Natural killer cell (primary cell): ENCODE measurements at regions not wholly inside any gene's neighbourhood (a gene's known extent, or its start where the extent isn't known, plus 50 kb on each side); places are given as distances from the start of the nearest gene placed in this dataset.
"Not testable (repeated sequence)": the region's sequence is repeated elsewhere in the genome, so short reads cannot be mapped to it uniquely, and the experiment has no call there.

Experiments used
- ATAC-seq, 3 donors: fragments of 150-1000 bp in 2 of 3; fragments of 200-7000 bp in 1 of 3; cut with Tn5 transposase; 1 replicate in 1 of 3; 2 replicates in 2 of 3; pipeline ENCODE4 v1.10.0; 2021; ENCODE audit warnings: mild to moderate bottlenecking in 2 of 3, moderate library complexity in 2 of 3
- DNase-seq, 2 donors: peaks; one replicate each; pipeline versions ENCODE4 v3.0.0 to v3.0.0-alpha.2; 2013 to 2021; ENCODE audit warnings: mixed read lengths in 1 of 2
- H3K27ac ChIP-seq: one replicate; pipeline ENCODE4 v1.5.1; 2013; ENCODE audit warnings: mild to moderate bottlenecking, low read length
- H3K27me3 ChIP-seq: one replicate; pipeline ENCODE4 v1.6.1; 2013; ENCODE audit warnings: low read length; ENCODE audit not compliant: control insufficient read depth, insufficient read depth
- H3K36me3 ChIP-seq: one replicate; pipeline ENCODE4 v1.6.1; 2013; ENCODE audit warnings: low read length; ENCODE audit not compliant: control insufficient read depth, insufficient read depth
- H3K4me1 ChIP-seq: one replicate; pipeline ENCODE4 v1.6.1; 2013; ENCODE audit warnings: low read length; ENCODE audit not compliant: control insufficient read depth, insufficient read depth
- H3K4me3 ChIP-seq: one replicate; pipeline ENCODE4 v1.5.1; 2013; ENCODE audit warnings: low read length
- H3K9me3 ChIP-seq: one replicate; pipeline ENCODE4 v1.6.1; 2013; ENCODE audit warnings: low read length; ENCODE audit not compliant: control insufficient read depth, insufficient read depth
- H3K27ac Mint-ChIP-seq, 2 donors: one replicate each; pipeline ENCODE4 v1.8.0; 2022; ENCODE audit warnings: mild to moderate bottlenecking in 2 of 2, mixed read lengths in 2 of 2, moderate library complexity in 1 of 2
- H3K27me3 Mint-ChIP-seq, 2 donors: one replicate each; pipeline ENCODE4 v1.8.0; 2022; ENCODE audit warnings: low read depth in 2 of 2, mixed read lengths in 2 of 2
- H3K36me3 Mint-ChIP-seq: one replicate; pipeline ENCODE4 v1.8.0; 2022; ENCODE audit warnings: mixed read lengths
- H3K4me1 Mint-ChIP-seq, 2 donors: one replicate each; pipeline ENCODE4 v1.8.0; 2022; ENCODE audit warnings: mixed read lengths in 2 of 2
- H3K4me3 Mint-ChIP-seq: one replicate; pipeline ENCODE4 v1.8.0; 2022; ENCODE audit warnings: mild to moderate bottlenecking, moderate library complexity, mixed read lengths
- H3K9me3 Mint-ChIP-seq, 2 donors: one replicate each; pipeline ENCODE4 v1.8.0; 2022; ENCODE audit warnings: mixed read lengths in 2 of 2
- CTCF ChIP-seq: fragments of 200-600 bp; IDR thresholded peaks from one replicate; pipeline ENCODE4 v1.8.0; 2022; ENCODE audit warnings: antibody characterized with exemption
- WGBS: methylation state at CpG from one replicate; pipeline ENCODE4 v1.1.7; 2013; ENCODE audit warnings: missing lambda C conversion rate; ENCODE audit not compliant: insufficient coverage; 5-methylcytosine and 5-hydroxymethylcytosine counted together
- intact Hi-C: fragments of 100-400 bp; cut with micrococcal nuclease; formaldehyde crosslinking; loops from one replicate; pipeline ENCODE4 v1.14.2; 2022

DNA sequence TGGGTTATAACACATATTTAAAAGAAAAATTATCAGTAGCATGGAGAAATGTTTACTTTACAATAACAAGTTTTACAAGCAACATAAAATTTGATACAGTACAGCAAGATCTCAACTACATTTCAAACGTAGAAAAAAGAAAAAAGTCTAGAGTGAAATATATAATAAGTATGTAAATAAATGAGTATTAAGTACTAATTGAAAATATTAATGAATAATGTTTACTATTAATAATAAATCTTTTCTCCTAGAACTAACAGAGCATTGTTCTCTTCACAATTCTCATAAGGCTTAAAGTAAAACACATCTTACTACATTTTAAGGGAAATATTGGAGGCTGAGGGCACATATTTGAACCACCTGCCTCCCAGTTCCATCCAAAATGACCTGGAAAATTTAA, 72.1 kb downstream of the TMEM212 start:
- no peak overlapping the region for H3K27ac Mint-ChIP-seq
- Histone ChIP-seq H3K27ac (no peak overlapping the region), H3K4me1 (no peaks in the 10 kb centered on the region), H3K9me3 (peaks cover under 1% of the 10 kb centered on the region), H3K36me3 (no peaks in the 10 kb centered on the region), H3K27me3 (no peaks in the 10 kb centered on the region), H3K4me3 (no peak overlapping the region)
- DNase-seq (no peak), ATAC-seq (no peak)
- no peak overlapping the region for H3K4me3 Mint-ChIP-seq
- TF ChIP-seq CTCF: no peak
- no peaks in the 10 kb centered on the region for H3K36me3 Mint-ChIP-seq
- no peaks in the 10 kb centered on the region for H3K9me3 Mint-ChIP-seq
- no peaks in the 10 kb centered on the region for H3K27me3 Mint-ChIP-seq
- intact Hi-C loops: no loop called here
- no peaks in the 10 kb centered on the region for H3K4me1 Mint-ChIP-seq
- WGBS: no CpG with 5 or more reads among the region's 1 CpG

DNA sequence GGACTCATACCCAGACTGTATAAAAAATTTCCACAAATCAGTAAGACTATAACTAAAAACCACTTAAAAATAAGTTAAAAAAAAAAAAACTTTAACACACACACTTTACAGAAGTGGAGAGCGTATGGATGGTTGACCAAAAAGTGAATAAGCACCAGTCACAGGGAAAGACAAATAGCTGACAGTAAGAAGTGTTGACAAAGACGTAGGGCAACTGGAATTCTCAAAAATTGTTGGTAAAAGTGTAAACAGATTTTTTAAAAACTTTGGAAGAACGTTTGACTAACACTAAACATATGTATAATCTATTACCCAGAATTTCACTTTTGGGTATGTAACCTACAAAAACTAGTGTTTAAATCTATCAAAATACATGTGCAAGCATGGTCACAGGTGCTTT, 73.7 kb downstream of the TMEM212 start:
- no peak overlapping the region for H3K4me3 ChIP-seq
- no peaks in the 10 kb centered on the region for H3K27me3 ChIP-seq
- H3K36me3 Mint-ChIP-seq: peaks cover 16% of the 10 kb centered on the region
- peaks cover 5% of the 10 kb centered on the region for H3K9me3 ChIP-seq
- H3K27me3 Mint-ChIP-seq: no peaks in the 10 kb centered on the region
- DNase-seq (no peak), ATAC-seq (no peak)
- no peak overlapping the region for H3K4me3 Mint-ChIP-seq
- intact Hi-C loops: no loop called here
- no peaks in the 10 kb centered on the region for H3K4me1 ChIP-seq
- no peak overlapping the region for H3K27ac Mint-ChIP-seq
- no peaks in the 10 kb centered on the region for H3K4me1 Mint-ChIP-seq
- H3K27ac ChIP-seq: no peak overlapping the region
- no peak for TF ChIP-seq CTCF
- H3K36me3 ChIP-seq: no peaks in the 10 kb centered on the region
- peaks cover 0 to 3% of the 10 kb centered on the region in 2 donors for H3K9me3 Mint-ChIP-seq
- 100% methylated on average over 2 of the region's 3 CpGs for WGBS

- ATAC-seq, H3K9me3 Mint-ChIP-seq, DNase-seq, intact Hi-C loops, H3K4me3 ChIP-seq, H3K27ac Mint-ChIP-seq, H3K9me3 ChIP-seq, H3K4me1 ChIP-seq, H3K36me3 ChIP-seq, H3K27me3 Mint-ChIP-seq, H3K27me3 ChIP-seq, H3K27ac ChIP-seq, H3K4me3 Mint-ChIP-seq, H3K4me1 Mint-ChIP-seq: not testable (repeated sequence)
- 91% methylated on average over 1 of the region's 1 CpG for WGBS
- H3K36me3 Mint-ChIP-seq: peaks cover 42% of the 10 kb centered on the region
Observed at GRCh38 chr3:171922629-171923028, 79.5 kb downstream of the TMEM212 start.

GRCh38 chr3:171923668-171924067, 80.5 kb downstream of the TMEM212 start:
- H3K9me3 Mint-ChIP-seq, intact Hi-C loops, H3K4me1 ChIP-seq, ATAC-seq, H3K9me3 ChIP-seq, H3K4me1 Mint-ChIP-seq, H3K4me3 ChIP-seq, H3K4me3 Mint-ChIP-seq, H3K27me3 ChIP-seq, H3K27ac ChIP-seq, H3K27me3 Mint-ChIP-seq, H3K36me3 ChIP-seq, DNase-seq, H3K27ac Mint-ChIP-seq: not testable (repeated sequence)
- peaks cover 42% of the 10 kb centered on the region for H3K36me3 Mint-ChIP-seq
- no CpG with 5 or more reads among the region's 2 CpGs for WGBS

DNA sequence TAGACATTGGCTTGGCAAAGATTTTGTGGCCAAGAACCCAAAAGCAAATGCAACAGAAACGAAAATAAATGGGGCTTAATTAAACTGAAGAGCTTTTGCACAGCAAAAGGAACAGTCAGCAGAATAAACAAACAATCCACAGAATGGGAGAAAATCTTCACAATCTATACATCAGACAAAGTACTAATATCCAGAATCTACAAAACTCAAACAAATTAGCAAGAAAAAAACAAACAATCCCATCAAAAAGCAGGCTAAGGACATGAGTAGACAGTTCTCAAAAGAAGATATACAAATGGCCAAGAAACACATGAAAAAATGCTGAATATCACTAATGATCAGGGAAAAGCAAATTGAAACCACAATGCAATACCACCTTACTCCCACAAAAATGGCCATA, 81.7 kb downstream of the TMEM212 start:
- H3K27me3 Mint-ChIP-seq, H3K27ac Mint-ChIP-seq, H3K4me1 Mint-ChIP-seq, H3K27ac ChIP-seq, DNase-seq, H3K36me3 ChIP-seq, intact Hi-C loops, H3K4me3 Mint-ChIP-seq, H3K9me3 Mint-ChIP-seq, H3K27me3 ChIP-seq, ATAC-seq, H3K4me3 ChIP-seq, H3K9me3 ChIP-seq, H3K4me1 ChIP-seq: not testable (repeated sequence)
- peaks cover 42% of the 10 kb centered on the region for H3K36me3 Mint-ChIP-seq
- WGBS: 75% methylated on average over 1 of the region's 1 CpG
